Esophagus muscularis mucosa (tissue), 4 donors: ENCODE measurements at regions not wholly inside any gene's neighbourhood (a gene's known extent, or its start where the extent isn't known, plus 50 kb on each side); places are given as distances from the start of the nearest gene placed in this dataset.
A peak's percentile ranks its signal among the peaks of the same experiment; 100 is the strongest.

ENCODE experiments used
- DNase-seq: peaks from one replicate; pipeline ENCODE4 v3.0.0-alpha.2; 2017; ENCODE audit errors: extremely low spot score
- H3K27ac ChIP-seq, 4 donors: fragments of 200-600 bp; sonication (generic); replicated peaks in 1 of 4; 1 replicate in 3 of 4; 2 replicates in 1 of 4; pipeline ENCODE4 v1.5.1; 2016 to 2019; ENCODE audit warnings: mild to moderate bottlenecking in 1 of 4
- H3K27me3 ChIP-seq, 4 donors: fragments of 200-600 bp; sonication (generic); one replicate each; pipeline versions ENCODE4 v1.5.1 to v1.6.0; 2016 to 2019
- H3K36me3 ChIP-seq, 4 donors: fragments of 200-600 bp; sonication (generic); one replicate each; pipeline ENCODE4 v1.5.1; 2016 to 2019
- H3K4me1 ChIP-seq, 4 donors: fragments of 200-600 bp; sonication (generic); one replicate each; pipeline ENCODE4 v1.5.1; 2016 to 2019
- H3K4me3 ChIP-seq, 4 donors: fragments of 200-600 bp; sonication (generic); 1 replicate in 2 of 4; 2 replicates in 2 of 4; pipeline ENCODE4 v1.5.1; 2016 to 2019; ENCODE audit warnings: mild to moderate bottlenecking in 4 of 4, moderate library complexity in 1 of 4
- H3K9me3 ChIP-seq, 4 donors: fragments of 200-600 bp; sonication (generic); 1 replicate in 3 of 4; 2 replicates in 1 of 4; pipeline ENCODE4 v1.5.1; 2016 to 2019
- EP300 ChIP-seq: sonication (generic); formaldehyde crosslinking; IDR thresholded peaks from one replicate; pipeline ENCODE4 v1.6.1; 2017; ENCODE audit warnings: antibody characterized with exemption
- POLR2A ChIP-seq: fragments of 450-650 bp; IDR thresholded peaks from one replicate; pipeline ENCODE4 v1.6.1; 2017; ENCODE audit warnings: antibody characterized with exemption, moderate library complexity, mild to moderate bottlenecking, low read depth
- POLR2AphosphoS5 ChIP-seq, 2 donors: sonication (generic); formaldehyde crosslinking; IDR thresholded peaks; one replicate each; pipeline ENCODE4 v1.6.1; 2017; ENCODE audit warnings: antibody characterized with exemption in 2 of 2
- WGBS: methylation state at CpG from one replicate; pipeline ENCODE4 v1.1.5; 2018; 5-methylcytosine and 5-hydroxymethylcytosine counted together
- intact Hi-C: fragments of 100-400 bp; cut with DNase I; formaldehyde crosslinking; loops from one replicate; pipeline ENCODE4 v1.15.1; 2023
- TF ChIP-seq, protein P1 (sequence below), 3 experiments: fragments of 200-600 bp in 2 of 3; fragments of 450-650 bp in 1 of 3; sonication (generic) in 2 of 3; IDR thresholded peaks; one replicate each; pipeline ENCODE4 v1.5.1; 2017 to 2019; ENCODE audit warnings: antibody characterized with exemption in 3 of 3, mild to moderate bottlenecking in 2 of 3, moderate library complexity in 1 of 3

DNA sequence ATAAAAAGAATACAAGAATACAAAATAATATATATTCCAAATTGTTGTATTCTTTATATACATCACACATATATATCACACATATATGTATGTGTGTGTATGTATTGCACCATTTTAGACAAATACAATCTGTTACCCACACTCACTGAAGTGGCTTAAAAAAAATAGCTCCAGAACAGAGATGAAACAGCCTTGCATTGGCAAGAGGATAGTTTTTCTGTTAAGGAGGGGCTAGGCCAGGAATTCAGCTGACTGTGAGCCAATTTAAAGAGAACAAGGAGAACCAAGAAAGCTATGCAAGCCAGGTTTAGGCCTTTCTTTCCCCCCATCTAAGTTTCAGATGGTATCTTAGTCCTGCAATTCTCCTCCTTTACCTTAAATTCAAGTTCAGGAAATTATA, 257.5 kb downstream of the MZT1 start:
- intact Hi-C loops, result no loop called here
- H3K27ac ChIP-seq, result no peak overlapping the region
- H3K4me1 ChIP-seq, result no peaks in the 10 kb centered on the region
- H3K9me3 ChIP-seq, result no peaks in the 10 kb centered on the region
- no peaks in the 10 kb centered on the region for H3K27me3 ChIP-seq
- H3K36me3 ChIP-seq, result no peaks in the 10 kb centered on the region
- H3K4me3 ChIP-seq, result no peak overlapping the region
- no peak for DNase-seq
- TF ChIP-seq POLR2A, result no peak
- TF ChIP-seq POLR2AphosphoS5 (IDR thresholded peaks at IDR 0.05), result no peak
- no peak for TF ChIP-seq EP300
- TF ChIP-seq, protein P1, sequence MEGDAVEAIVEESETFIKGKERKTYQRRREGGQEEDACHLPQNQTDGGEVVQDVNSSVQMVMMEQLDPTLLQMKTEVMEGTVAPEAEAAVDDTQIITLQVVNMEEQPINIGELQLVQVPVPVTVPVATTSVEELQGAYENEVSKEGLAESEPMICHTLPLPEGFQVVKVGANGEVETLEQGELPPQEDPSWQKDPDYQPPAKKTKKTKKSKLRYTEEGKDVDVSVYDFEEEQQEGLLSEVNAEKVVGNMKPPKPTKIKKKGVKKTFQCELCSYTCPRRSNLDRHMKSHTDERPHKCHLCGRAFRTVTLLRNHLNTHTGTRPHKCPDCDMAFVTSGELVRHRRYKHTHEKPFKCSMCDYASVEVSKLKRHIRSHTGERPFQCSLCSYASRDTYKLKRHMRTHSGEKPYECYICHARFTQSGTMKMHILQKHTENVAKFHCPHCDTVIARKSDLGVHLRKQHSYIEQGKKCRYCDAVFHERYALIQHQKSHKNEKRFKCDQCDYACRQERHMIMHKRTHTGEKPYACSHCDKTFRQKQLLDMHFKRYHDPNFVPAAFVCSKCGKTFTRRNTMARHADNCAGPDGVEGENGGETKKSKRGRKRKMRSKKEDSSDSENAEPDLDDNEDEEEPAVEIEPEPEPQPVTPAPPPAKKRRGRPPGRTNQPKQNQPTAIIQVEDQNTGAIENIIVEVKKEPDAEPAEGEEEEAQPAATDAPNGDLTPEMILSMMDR (IDR thresholded peaks at IDR 0.05), result no peak

- Histone ChIP-seq H3K4me3 (no peak overlapping the region), H3K36me3 (no peaks in the 10 kb centered on the region), H3K27ac (peak overlapping the region in 1 of 4 donors; percentile 31), H3K27me3 (no peaks in the 10 kb centered on the region), H3K4me1 (peaks cover 0 to 20% (median 13%) of the 10 kb centered on the region in 4 donors), H3K9me3 (no peaks in the 10 kb centered on the region)
- DNase-seq, result no peak
- intact Hi-C loops, result no loop called here
- 42% methylated on average over 7 of the region's 7 CpGs for WGBS
- TF ChIP-seq EP300, result no peak
- TF ChIP-seq, protein P1 (IDR thresholded peaks at IDR 0.05), result no peak
- TF ChIP-seq POLR2A, result no peak
- no peak for TF ChIP-seq POLR2AphosphoS5 (IDR thresholded peaks at IDR 0.05)
Measured at GRCh38 chr13:72463561-72463960, 263.9 kb downstream of the MZT1 start.

DNA sequence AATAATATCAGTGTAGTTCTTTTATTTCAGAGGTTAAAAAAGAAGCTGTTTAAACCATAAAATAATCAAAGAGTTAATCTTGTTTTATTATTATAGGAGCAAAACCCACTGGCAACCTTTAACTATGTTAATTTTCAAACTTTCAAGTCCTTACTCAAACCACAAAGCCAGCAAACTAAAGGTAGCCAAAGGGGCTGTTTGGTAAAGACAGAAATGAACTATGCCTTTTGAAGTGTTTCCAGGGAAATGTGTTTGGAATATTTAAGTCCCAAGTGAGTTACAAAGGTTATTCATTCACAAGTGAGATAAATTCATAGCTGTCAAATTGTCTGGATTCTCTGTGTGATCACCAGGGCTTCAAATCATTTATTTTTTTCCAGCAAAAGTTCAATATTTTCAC, 264.7 kb downstream of the MZT1 start:
- TF ChIP-seq POLR2A (no peak), POLR2AphosphoS5 (IDR thresholded peaks at IDR 0.05) (no peak), EP300 (no peak)
- TF ChIP-seq, protein P1 (IDR thresholded peaks at IDR 0.05), result no peak
- Histone ChIP-seq H3K27me3 (no peaks in the 10 kb centered on the region), H3K4me1 (peaks cover 0 to 21% (median 13%) of the 10 kb centered on the region in 4 donors), H3K27ac (no peak overlapping the region), H3K9me3 (no peaks in the 10 kb centered on the region), H3K4me3 (no peak overlapping the region), H3K36me3 (no peaks in the 10 kb centered on the region)
- intact Hi-C loops, result no loop called here
- DNase-seq, result no peak

- no peaks in the 10 kb centered on the region for H3K27me3 ChIP-seq
- no peak overlapping the region for H3K27ac ChIP-seq
- TF ChIP-seq, protein P1 (IDR thresholded peaks at IDR 0.05), result no peak
- TF ChIP-seq EP300 (no peak), POLR2AphosphoS5 (IDR thresholded peaks at IDR 0.05) (no peak), POLR2A (no peak)
- H3K4me3 ChIP-seq, result no peak overlapping the region
- intact Hi-C loops, result no loop called here
- H3K4me1 ChIP-seq, result peaks cover 0 to 21% (median 13%) of the 10 kb centered on the region in 4 donors
- no peak for DNase-seq
- no peaks in the 10 kb centered on the region for H3K36me3 ChIP-seq
- no peaks in the 10 kb centered on the region for H3K9me3 ChIP-seq
Measured at GRCh38 chr13:72462166-72462565, 265.3 kb downstream of the MZT1 start.

DNA sequence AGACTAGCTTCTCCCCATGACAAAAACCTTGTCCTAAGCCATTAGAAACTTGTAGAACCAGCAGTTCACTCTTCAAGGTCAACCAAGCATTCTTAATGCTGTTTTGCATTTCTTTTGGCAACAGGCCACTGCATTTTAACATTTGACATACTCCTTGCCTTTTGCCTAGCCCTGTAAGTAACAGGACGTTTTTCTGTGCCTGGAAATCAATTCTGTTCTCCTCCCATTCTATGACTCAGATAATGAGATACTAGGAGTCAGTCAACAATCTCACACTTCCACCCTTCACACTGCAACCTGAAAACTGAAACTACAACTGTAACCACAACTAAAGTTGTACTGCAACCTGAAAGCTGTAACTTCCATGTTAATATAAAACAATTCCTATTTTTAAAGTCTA, 268.7 kb downstream of the MZT1 start:
- WGBS, result 29% methylated on average over 1 of the region's 1 CpG
- H3K4me3 ChIP-seq, result no peak overlapping the region
- H3K27me3 ChIP-seq, result no peaks in the 10 kb centered on the region
- TF ChIP-seq EP300 (no peak), POLR2AphosphoS5 (IDR thresholded peaks at IDR 0.05) (no peak), POLR2A (no peak)
- TF ChIP-seq, protein P1 (IDR thresholded peaks at IDR 0.05), result no peak
- no peaks in the 10 kb centered on the region for H3K36me3 ChIP-seq
- no peak for DNase-seq
- H3K9me3 ChIP-seq, result no peaks in the 10 kb centered on the region
- intact Hi-C loops, result no loop called here
- H3K4me1 ChIP-seq, result peaks cover 0 to 16% (median 10%) of the 10 kb centered on the region in 4 donors
- H3K27ac ChIP-seq, result no peak overlapping the region
